NB4 (cell line): ENCODE measurements at regions not wholly inside any gene's neighbourhood (a gene's known extent, or its start where the extent isn't known, plus 50 kb on each side); places are given as distances from the start of the nearest gene placed in this dataset.

Experiments
- POLR2A ChIP-seq: IDR thresholded peaks from 2 replicates; pipeline ENCODE4 v1.6.1; 2011; ENCODE audit warnings: mild to moderate bottlenecking; ENCODE audit not compliant: insufficient read length; ENCODE audit errors: extremely low read depth
- TF ChIP-seq, protein P1 (sequence below): IDR thresholded peaks from one replicate; pipeline ENCODE4 v1.5.1; 2012; ENCODE audit warnings: low read depth, low read length

DNA sequence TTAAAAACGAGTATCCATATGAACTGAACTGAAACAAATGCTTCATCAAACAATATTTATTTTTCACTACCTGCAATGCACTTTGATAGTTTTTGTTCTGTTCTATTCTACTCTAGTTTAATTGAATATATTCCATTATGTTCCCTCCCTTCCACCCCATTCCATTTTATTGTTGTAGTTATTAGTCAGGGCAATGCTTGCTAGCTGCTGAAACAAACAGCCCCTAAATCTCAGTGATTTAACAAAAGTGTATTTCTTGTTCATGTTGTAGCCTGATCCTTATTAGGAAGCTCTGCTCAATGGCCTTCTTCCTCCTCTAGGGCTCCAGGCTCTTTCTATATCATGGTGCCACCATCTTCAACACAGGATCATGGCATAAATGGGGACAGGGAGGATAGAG, 122.3 kb upstream of the RAI2 start:
- TF ChIP-seq, protein P1, sequence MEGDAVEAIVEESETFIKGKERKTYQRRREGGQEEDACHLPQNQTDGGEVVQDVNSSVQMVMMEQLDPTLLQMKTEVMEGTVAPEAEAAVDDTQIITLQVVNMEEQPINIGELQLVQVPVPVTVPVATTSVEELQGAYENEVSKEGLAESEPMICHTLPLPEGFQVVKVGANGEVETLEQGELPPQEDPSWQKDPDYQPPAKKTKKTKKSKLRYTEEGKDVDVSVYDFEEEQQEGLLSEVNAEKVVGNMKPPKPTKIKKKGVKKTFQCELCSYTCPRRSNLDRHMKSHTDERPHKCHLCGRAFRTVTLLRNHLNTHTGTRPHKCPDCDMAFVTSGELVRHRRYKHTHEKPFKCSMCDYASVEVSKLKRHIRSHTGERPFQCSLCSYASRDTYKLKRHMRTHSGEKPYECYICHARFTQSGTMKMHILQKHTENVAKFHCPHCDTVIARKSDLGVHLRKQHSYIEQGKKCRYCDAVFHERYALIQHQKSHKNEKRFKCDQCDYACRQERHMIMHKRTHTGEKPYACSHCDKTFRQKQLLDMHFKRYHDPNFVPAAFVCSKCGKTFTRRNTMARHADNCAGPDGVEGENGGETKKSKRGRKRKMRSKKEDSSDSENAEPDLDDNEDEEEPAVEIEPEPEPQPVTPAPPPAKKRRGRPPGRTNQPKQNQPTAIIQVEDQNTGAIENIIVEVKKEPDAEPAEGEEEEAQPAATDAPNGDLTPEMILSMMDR = no peak
- no peak for TF ChIP-seq POLR2A
